Heart left ventricle (tissue), 16 donors: ENCODE measurements at regions not wholly inside any gene's neighbourhood (a gene's known extent, or its start where the extent isn't known, plus 50 kb on each side); places are given as distances from the start of the nearest gene placed in this dataset.

Experiments
- ATAC-seq, 4 donors: fragments of 200-7000 bp; cut with Tn5 transposase; one replicate each; pipeline ENCODE4 v1.9.1; 2020 to 2022; ENCODE audit warnings: moderate library complexity in 4 of 4, mild to moderate bottlenecking in 3 of 4, moderate number of reproducible peaks in 1 of 4
- DNase-seq, 5 donors: peaks; one replicate each; pipeline ENCODE4 v3.0.0-alpha.2; 2020
- H3K27ac ChIP-seq, 12 donors: fragments of 200-600 bp; sonication (generic) in 4 of 12; one replicate each; pipeline versions ENCODE4 v1.5.0 to v1.8.0; 2016 to 2022; ENCODE audit warnings: mild to moderate bottlenecking in 2 of 12
- H3K27me3 ChIP-seq, 9 donors: fragments of 200-600 bp; sonication (generic) in 2 of 9; one replicate each; pipeline versions ENCODE4 v1.5.1 to v1.8.0; 2016 to 2022; ENCODE audit warnings: mild to moderate bottlenecking in 3 of 9
- H3K36me3 ChIP-seq, 9 donors: fragments of 200-600 bp; sonication (generic) in 2 of 9; one replicate each; pipeline versions ENCODE4 v1.5.0 to v1.8.0; 2018 to 2022; ENCODE audit warnings: mild to moderate bottlenecking in 2 of 9
- H3K4me1 ChIP-seq, 12 donors: fragments of 200-600 bp; sonication (generic) in 4 of 12; one replicate each; pipeline versions ENCODE4 v1.5.0 to v1.8.0; 2016 to 2022; ENCODE audit warnings: mild to moderate bottlenecking in 3 of 12
- H3K4me3 ChIP-seq, 12 donors: fragments of 200-600 bp; sonication (generic) in 4 of 12; one replicate each; pipeline versions ENCODE4 v1.5.0 to v1.8.0; 2017 to 2022; ENCODE audit warnings: mild to moderate bottlenecking in 9 of 12, moderate library complexity in 4 of 12
- H3K9me3 ChIP-seq, 12 donors: fragments of 200-600 bp; sonication (generic) in 4 of 12; one replicate each; pipeline versions ENCODE4 v1.5.0 to v1.8.0; 2016 to 2022; ENCODE audit warnings: mild to moderate bottlenecking in 1 of 12
- CTCF ChIP-seq, 12 donors: fragments of 200-600 bp; sonication (generic) in 4 of 12; IDR thresholded peaks; one replicate each; pipeline versions ENCODE4 v1.5.0 to v1.8.0; 2018 to 2022; ENCODE audit warnings: antibody characterized with exemption in 12 of 12, mild to moderate bottlenecking in 5 of 12
- POLR2A ChIP-seq, 2 donors: fragments of 450-650 bp; IDR thresholded peaks; one replicate each; pipeline ENCODE4 v1.6.1; 2017; ENCODE audit warnings: antibody characterized with exemption in 2 of 2, mild to moderate bottlenecking in 2 of 2, moderate library complexity in 2 of 2
- WGBS, 4 donors: extraction: QIAGEN DNeasy Blood & Tissue Kit in 2 of 4; methylation state at CpG; one replicate each; pipeline versions ENCODE4 v1.1.5 to v1.1.7; 2013 to 2018; 5-methylcytosine and 5-hydroxymethylcytosine counted together
- intact Hi-C, 10 donors: fragments of 100-400 bp; cut with DNase I; formaldehyde crosslinking; loops; one replicate each; pipeline versions ENCODE4 v1.11.1 to v1.14.2; 2022
- donor health status: ischemic (EF 13 %, LVEDD 7.1; RV severe dilation, severe dysfunction).
- donor health status: healthy with polysubstance abuse.
- donor health status: DM: no; HTN: yes; CAD: no.
- donor health status: DM: no; HTN: no; CAD: no.
- donor health status: ischemic (EF 25% LVEDD 6.9; RV normal size, moderate dysfunction).
- donor health status: ischemic (EF 25% LVEDD 5.7; RV mildly dilated, moderate dysfunction).
- donor health status: healthy.
- donor health status: DM: yes; HTN: yes; CAD: no.
- donor health status: ischemic (EF 35%, LVEDD 5.7; RV mildly dilated, moderate dysfunction).
- donor health status: nonischemic (EF 11% LVEDD 7.7; RV severe dilation, severe dysfunction).
- donor health status: DM: yes; HTN: yes; CAD: no.
- donor health status: PGD.
- donor health status: ischemic (EF 29% LVEDD 5.4; RV normal size, mild dysfunction).
- donor health status: nonischemic (EF 23%, LVEDD 6.1; RV moderate dilation, normal function).

DNA sequence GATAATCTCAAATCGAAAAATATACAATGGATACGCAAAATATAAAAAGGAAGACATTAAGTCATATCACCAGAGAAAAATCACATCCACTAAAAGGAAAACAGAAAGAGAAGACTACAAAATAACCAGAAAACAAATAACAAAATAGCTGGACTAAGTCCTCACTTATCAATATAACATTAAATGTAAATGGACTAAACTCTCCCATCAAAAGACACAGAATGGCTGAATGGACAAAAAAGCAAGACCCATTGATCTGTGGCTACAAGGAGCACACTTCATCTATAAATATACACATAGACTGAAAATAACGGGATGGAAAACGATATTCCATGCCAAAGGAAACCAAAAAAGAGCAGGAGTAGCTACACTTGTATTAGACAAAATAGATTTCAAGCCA is 161.0 kb upstream of the PRKD1 start:
- ATAC-seq = no peak
- DNase-seq = no peak
- Histone ChIP-seq H3K36me3 (no peaks in the 10 kb centered on the region), H3K4me3 (no peak overlapping the region), H3K4me1 (no peaks in the 10 kb centered on the region), H3K9me3 (peaks cover 0 to 46% (median 12%) of the 10 kb centered on the region in 12 donors), H3K27me3 (no peaks in the 10 kb centered on the region), H3K27ac (no peak overlapping the region)
- 68 to 77% (median 71%) methylated on average over 4 of the region's 4 CpGs for WGBS, 4 donors
- intact Hi-C loops = no loop called here
- TF ChIP-seq POLR2A (IDR thresholded peaks at IDR 0.05) = no peak
- no peak for TF ChIP-seq CTCF (IDR thresholded peaks at IDR 0.05)

DNA sequence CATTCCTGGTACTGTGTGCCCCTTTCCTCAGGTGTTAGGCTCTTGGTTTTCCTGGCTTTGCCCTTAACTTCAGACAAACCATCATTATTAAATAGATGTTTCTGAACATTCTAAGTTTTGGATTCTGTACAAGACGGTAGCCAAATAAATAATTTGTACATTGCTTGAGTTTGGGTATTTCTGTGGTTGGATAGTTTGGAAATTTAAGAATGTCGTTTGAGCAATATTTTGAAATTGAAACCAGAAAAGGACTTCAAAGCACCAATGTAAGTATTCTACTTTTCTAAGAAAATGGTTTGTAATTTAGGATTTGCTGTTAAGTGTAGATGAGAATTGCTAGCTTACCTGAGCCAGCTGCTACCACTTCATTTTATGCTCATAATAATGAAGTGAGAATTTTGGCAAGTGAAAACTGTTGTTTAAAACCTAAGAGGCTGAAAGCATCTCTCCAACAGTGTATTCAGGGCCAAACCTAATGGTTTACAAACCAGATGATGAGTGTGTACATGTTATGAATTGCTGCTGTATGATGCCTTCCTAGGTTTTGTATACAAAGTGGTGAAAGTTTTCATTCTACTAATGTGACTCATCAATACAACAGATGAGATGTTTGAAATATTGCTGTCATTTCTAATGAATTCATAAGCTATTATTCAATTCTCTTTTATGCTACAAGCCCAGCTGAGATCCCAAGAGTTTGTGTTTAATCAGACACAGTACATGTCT is 181.5 kb upstream of the PRKD1 start:
- H3K9me3 ChIP-seq = peaks cover 0 to 7% (median 0%) of the 10 kb centered on the region in 12 donors
- no peak overlapping the region for H3K4me3 ChIP-seq
- WGBS, 4 donors = 71 to 77% (median 75%) methylated on average over 2 of the region's 2 CpGs
- no peaks in the 10 kb centered on the region for H3K36me3 ChIP-seq
- TF ChIP-seq POLR2A (IDR thresholded peaks at IDR 0.05) (no peak), CTCF (IDR thresholded peaks at IDR 0.05) (no peak)
- intact Hi-C loops = no loop called here
- H3K27ac ChIP-seq = no peak overlapping the region
- ATAC-seq = no peak
- no peaks in the 10 kb centered on the region for H3K4me1 ChIP-seq
- DNase-seq = no peak
- no peaks in the 10 kb centered on the region for H3K27me3 ChIP-seq

DNA sequence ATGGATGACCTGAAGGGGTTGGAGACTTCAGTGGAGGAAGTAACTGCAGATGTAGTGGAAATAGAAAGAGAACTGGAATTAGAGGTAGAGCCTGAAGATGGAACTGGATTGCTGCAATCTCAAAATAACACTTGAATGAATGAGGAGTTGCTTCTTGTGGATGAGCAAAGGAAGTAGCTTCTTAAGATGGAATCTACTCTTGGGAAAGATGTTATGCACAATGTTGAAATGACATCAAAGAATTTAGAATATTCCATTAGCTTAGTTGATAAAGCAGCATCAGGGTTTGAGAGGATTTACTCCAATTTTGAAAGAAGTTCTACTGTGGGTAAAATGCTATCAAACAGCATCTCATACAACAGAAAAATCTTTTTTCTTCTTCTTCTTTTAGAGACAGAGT is 186.4 kb upstream of the PRKD1 start:
- Histone ChIP-seq H3K4me3 (no peak overlapping the region), H3K9me3 (no peaks in the 10 kb centered on the region), H3K4me1 (no peaks in the 10 kb centered on the region), H3K27me3 (peaks cover 0 to 8% (median 0%) of the 10 kb centered on the region in 9 donors), H3K27ac (no peak overlapping the region), H3K36me3 (no peaks in the 10 kb centered on the region)
- intact Hi-C loops = no loop called here
- no peak for DNase-seq
- ATAC-seq = no peak
- TF ChIP-seq CTCF (IDR thresholded peaks at IDR 0.05) (no peak), POLR2A (IDR thresholded peaks at IDR 0.05) (no peak)

DNA sequence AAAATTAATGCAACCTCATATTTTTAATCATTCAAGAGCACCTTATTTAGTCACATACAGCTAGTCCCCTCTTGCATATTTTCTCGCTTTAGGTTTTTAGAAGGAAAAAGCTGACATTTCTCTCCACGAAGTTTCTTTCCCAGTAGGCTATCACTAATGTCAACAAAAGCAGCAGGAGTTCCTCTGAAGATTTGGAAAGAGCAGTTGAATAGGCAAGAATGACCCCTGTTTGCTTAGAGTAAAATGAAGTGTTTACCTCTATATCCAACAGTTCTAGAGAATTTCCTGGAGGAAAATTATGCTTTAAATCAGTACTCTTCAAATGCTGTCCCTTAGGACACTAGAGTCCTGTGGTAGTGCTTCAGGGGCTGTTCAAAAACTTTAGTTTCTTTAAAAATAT is 188.1 kb upstream of the PRKD1 start:
- no peak for ATAC-seq
- H3K36me3 ChIP-seq = no peaks in the 10 kb centered on the region
- intact Hi-C loops = no loop called here

More for the DNA sequence above, 188.1 kb upstream of the PRKD1 start:
- Histone ChIP-seq H3K4me1 (no peaks in the 10 kb centered on the region), H3K9me3 (no peaks in the 10 kb centered on the region), H3K27ac (no peak overlapping the region), H3K4me3 (no peak overlapping the region), H3K27me3 (peaks cover 0 to 8% (median 0%) of the 10 kb centered on the region in 9 donors)
- TF ChIP-seq CTCF (IDR thresholded peaks at IDR 0.05) (no peak), POLR2A (IDR thresholded peaks at IDR 0.05) (no peak)
- DNase-seq = no peak
- 20 to 31% (median 31%) methylated on average over 2 of the region's 2 CpGs for WGBS, 4 donors
